Daoy (cell line): ENCODE measurements at regions not wholly inside any gene's neighbourhood (a gene's known extent, or its start where the extent isn't known, plus 50 kb on each side); places are given as distances from the start of the nearest gene placed in this dataset.

Experiments used
- DNase-seq: peaks from one replicate; pipeline ENCODE4 v3.0.0-alpha.2; 2015; ENCODE audit warnings: low read depth

- no peak for DNase-seq
Measured at GRCh38 chr4:14545163-14545562, 457.1 kb upstream of the CPEB2 start.

- no peak for DNase-seq
Measured at GRCh38 chr4:14545807-14546206, 456.5 kb upstream of the CPEB2 start.

GRCh38 chr4:14552119-14552518 is 450.2 kb upstream of the CPEB2 start:
- DNase-seq: no peak

- DNase-seq: no peak
Measured at GRCh38 chr4:14559646-14560045, 442.6 kb upstream of the CPEB2 start.

- DNase-seq: no peak
Measured at GRCh38 chr4:14560577-14560976, 441.7 kb upstream of the CPEB2 start.

GRCh38 chr4:14562901-14563300 is 439.4 kb upstream of the CPEB2 start:
- no peak for DNase-seq

GRCh38 chr4:14564281-14564680 is 438.0 kb upstream of the CPEB2 start:
- DNase-seq: no peak

GRCh38 chr4:14566518-14566917 is 435.8 kb upstream of the CPEB2 start:
- DNase-seq: no peak

- DNase-seq: no peak
Measured at GRCh38 chr4:14568351-14568750, 433.9 kb upstream of the CPEB2 start.

GRCh38 chr4:14575289-14575688 is 427.0 kb upstream of the CPEB2 start:
- no peak for DNase-seq

- DNase-seq: no peak
Measured at GRCh38 chr4:14575919-14576318, 426.4 kb upstream of the CPEB2 start.

GRCh38 chr4:14580061-14580460 is 422.2 kb upstream of the CPEB2 start:
- no peak for DNase-seq

- no peak for DNase-seq
Measured at GRCh38 chr4:14581741-14582140, 420.5 kb upstream of the CPEB2 start.

- no peak for DNase-seq
Measured at GRCh38 chr4:14582677-14583076, 419.6 kb upstream of the CPEB2 start.

GRCh38 chr4:14583331-14583730 is 418.9 kb upstream of the CPEB2 start:
- no peak for DNase-seq

- DNase-seq: no peak
Measured at GRCh38 chr4:14583752-14584151, 418.5 kb upstream of the CPEB2 start.

- DNase-seq: no peak
Measured at GRCh38 chr4:14592950-14593349, 409.3 kb upstream of the CPEB2 start.

- DNase-seq: no peak
Measured at GRCh38 chr4:14596028-14596427, 406.3 kb upstream of the CPEB2 start.

- DNase-seq: no peak
Measured at GRCh38 chr4:14596437-14596836, 405.8 kb upstream of the CPEB2 start.

GRCh38 chr4:14596904-14597303 is 405.4 kb upstream of the CPEB2 start:
- DNase-seq: no peak

GRCh38 chr4:14602206-14602605 is 400.1 kb upstream of the CPEB2 start:
- DNase-seq: no peak

- DNase-seq: no peak
Measured at GRCh38 chr4:14607001-14607400, 395.3 kb upstream of the CPEB2 start.

GRCh38 chr4:14607578-14607977 is 394.7 kb upstream of the CPEB2 start:
- no peak for DNase-seq

GRCh38 chr4:14608630-14609029 is 393.7 kb upstream of the CPEB2 start:
- no peak for DNase-seq

GRCh38 chr4:14614840-14615239 is 387.4 kb upstream of the CPEB2 start:
- DNase-seq: no peak
